Right lobe of liver (tissue), 4 donors: ENCODE measurements at regions not wholly inside any gene's neighbourhood (a gene's known extent, or its start where the extent isn't known, plus 50 kb on each side); places are given as distances from the start of the nearest gene placed in this dataset.

ENCODE experiments used
- CTCF ChIP-seq, 4 donors: fragments of 200-600 bp in 3 of 4; fragments of 450-650 bp in 1 of 4; IDR thresholded peaks; one replicate each; pipeline versions ENCODE4 v1.5.1 to v1.8.0; 2016 to 2022; ENCODE audit warnings: antibody characterized with exemption in 4 of 4, mild to moderate bottlenecking in 2 of 4
- POLR2A ChIP-seq: fragments of 450-650 bp; IDR thresholded peaks from one replicate; pipeline ENCODE4 v1.6.1; 2017; ENCODE audit warnings: antibody characterized with exemption, mild to moderate bottlenecking
- donor health status: DM: no; HTN: no; CAD: no.
- donor health status: DM: no; HTN: no; CAD: no.
- donor health status: DM: no; HTN: yes; CAD: no.

GRCh38 chr11:120055646-120056045 lies 82.3 kb downstream of the TRIM29 start:
- no peak for TF ChIP-seq CTCF (IDR thresholded peaks at IDR 0.05)
- no peak for TF ChIP-seq POLR2A
